Medulla oblongata (tissue), 1 donor: ENCODE measurements at regions not wholly inside any gene's neighbourhood (a gene's known extent, or its start where the extent isn't known, plus 50 kb on each side); places are given as distances from the start of the nearest gene placed in this dataset.
"Not testable (repeated sequence)": the region's sequence is repeated elsewhere in the genome, so short reads cannot be mapped to it uniquely, and the experiment has no call there.

ENCODE experiments used
- DNase-seq: peaks from one replicate; pipeline ENCODE4 v3.0.0-alpha.2; 2015; ENCODE audit errors: extremely low spot score

- no peak for DNase-seq
Measured at GRCh38 chr3:177778633-177779032, 581.4 kb upstream of the TBL1XR1 start.

- peak; percentile 24 for DNase-seq
Measured at GRCh38 chr3:177781686-177782161, 584.4 kb upstream of the TBL1XR1 start.

- DNase-seq: no peak
Measured at GRCh38 chr3:177783338-177783737, 586.1 kb upstream of the TBL1XR1 start.

DNA sequence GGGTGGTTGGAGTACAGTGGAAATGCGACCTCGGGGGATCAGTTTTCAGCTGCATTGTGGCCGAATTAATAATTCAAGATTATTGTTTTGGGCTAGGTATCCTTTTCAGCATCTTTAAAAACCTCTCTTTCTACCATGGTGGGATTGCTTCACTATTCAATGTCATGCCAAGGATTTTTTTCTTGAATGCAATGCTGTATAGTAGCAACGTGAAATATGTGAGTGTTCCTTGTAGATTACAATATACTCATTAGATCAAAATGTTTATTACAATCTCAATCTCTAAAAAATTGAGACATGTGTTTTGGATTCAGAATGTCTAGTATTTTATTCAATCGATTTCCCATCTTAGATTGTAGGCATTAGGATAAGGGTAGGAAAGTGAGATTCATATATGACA is 586.5 kb upstream of the TBL1XR1 start:
- DNase-seq: no peak

- DNase-seq: no peak
Measured at GRCh38 chr3:177787279-177788041, 590.2 kb upstream of the TBL1XR1 start.

DNA sequence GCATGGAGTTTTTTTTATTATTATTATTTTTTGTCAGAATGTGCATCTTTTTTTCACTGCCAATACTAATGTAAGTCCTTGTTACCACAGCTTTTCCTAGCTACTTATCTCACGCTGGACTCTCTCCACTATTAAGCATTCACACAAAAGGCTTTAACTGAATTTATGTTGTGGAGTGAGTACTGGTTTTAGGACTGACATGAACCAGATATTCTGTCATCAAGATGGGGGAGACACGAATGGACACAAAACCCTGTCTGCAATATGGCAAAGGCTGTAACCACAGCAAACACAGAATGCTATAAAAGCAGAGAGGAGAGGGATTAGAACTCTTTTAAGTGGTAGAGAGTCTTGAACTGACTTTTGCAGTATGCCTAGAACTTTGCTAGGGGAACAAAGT is 592.2 kb upstream of the TBL1XR1 start:
- DNase-seq: no peak

GRCh38 chr3:177792311-177793030 is 595.2 kb upstream of the TBL1XR1 start:
- DNase-seq: no peak

DNA sequence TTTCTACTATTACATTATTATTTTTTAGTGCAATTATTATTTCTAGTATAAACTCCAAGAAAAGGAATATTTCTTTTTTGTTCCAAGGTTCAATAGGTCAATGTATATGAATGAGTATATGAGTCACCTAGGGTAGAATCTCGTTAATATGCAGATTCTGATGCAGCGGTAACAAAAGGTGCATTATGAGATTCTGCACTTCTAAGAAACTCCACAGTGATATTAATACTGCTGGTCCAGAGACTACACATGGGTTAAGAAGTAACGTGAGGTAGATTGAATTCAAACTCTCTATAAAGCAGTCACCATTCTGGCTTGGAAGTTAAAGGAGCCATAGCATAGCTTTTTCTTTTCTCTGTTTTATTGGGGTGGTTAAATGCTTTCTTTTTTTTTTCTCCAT is 596.2 kb upstream of the TBL1XR1 start:
- no peak for DNase-seq

DNA sequence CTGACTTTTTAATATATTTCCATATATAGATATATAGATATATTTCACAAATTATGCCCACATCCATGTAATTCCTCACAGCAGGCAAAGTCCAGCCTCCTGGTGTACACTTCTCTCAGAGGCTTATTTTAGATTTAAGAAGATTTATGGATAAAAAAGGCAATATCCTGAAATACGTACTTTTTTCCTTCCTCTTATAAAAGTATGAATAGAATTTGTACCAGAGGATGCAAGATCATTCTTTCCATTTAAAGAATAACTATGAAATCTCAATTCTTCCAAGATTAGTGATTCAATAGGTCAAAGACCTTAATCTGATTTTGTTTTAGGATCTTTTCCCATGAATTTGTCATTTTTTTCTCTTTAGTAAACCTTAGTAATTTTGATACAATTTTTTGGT is 597.9 kb upstream of the TBL1XR1 start:
- DNase-seq: no peak

- DNase-seq: no peak
Measured at GRCh38 chr3:177795859-177796258, 598.6 kb upstream of the TBL1XR1 start.

- DNase-seq: not testable (repeated sequence)
Measured at GRCh38 chr3:177800147-177800546, 602.9 kb upstream of the TBL1XR1 start.

GRCh38 chr3:177800561-177800960 is 603.3 kb upstream of the TBL1XR1 start:
- DNase-seq: no peak

GRCh38 chr3:177802151-177802900 is 605.0 kb upstream of the TBL1XR1 start:
- no peak for DNase-seq

DNA sequence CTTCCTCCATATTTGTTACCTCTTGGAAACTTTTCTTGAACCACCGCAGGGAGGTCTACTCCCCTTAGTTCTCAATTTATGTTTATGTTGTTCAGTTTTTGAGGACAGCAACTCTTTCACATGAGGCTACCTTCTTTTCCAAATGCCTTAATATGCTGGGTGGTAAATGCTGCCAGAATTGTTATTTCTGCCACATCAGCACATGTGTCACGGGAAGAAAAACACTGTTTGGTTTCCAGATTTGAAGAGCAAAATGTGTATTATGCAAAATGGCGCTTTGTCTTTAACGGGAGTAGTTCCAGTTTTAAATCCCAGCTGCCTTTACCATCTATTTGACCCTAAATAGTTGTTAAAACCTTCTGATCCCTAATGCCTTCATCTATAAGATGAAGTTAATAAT is 606.2 kb upstream of the TBL1XR1 start:
- no peak for DNase-seq

GRCh38 chr3:177804032-177804431 is 606.8 kb upstream of the TBL1XR1 start:
- DNase-seq: no peak

GRCh38 chr3:177804646-177805045 is 607.4 kb upstream of the TBL1XR1 start:
- DNase-seq: no peak

- DNase-seq: no peak
Measured at GRCh38 chr3:177807150-177807875, 610.0 kb upstream of the TBL1XR1 start.

- not testable (repeated sequence) for DNase-seq
Measured at GRCh38 chr3:177808928-177809478, 611.7 kb upstream of the TBL1XR1 start.

DNA sequence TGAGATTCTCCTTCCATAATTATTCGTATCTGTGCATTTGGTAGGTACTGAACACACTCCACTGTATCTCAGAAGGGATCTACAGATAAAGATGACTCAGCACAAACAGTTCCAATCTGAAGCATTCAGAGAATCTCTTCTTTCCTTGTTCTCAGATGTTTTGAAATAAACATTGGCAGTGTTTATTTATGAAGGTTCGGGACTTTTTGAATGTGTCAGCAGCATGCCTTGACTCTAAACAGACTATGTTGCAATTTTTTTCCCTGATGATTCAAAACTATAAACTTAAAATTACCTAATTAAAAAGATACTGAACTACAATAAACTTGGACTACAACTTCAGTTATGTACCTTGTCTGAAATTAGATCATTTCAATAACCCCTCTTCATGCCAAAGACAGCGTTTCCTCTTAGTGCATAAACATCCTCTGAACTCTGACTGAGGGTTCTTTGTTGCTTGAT is 612.9 kb upstream of the TBL1XR1 start:
- DNase-seq: no peak

DNA sequence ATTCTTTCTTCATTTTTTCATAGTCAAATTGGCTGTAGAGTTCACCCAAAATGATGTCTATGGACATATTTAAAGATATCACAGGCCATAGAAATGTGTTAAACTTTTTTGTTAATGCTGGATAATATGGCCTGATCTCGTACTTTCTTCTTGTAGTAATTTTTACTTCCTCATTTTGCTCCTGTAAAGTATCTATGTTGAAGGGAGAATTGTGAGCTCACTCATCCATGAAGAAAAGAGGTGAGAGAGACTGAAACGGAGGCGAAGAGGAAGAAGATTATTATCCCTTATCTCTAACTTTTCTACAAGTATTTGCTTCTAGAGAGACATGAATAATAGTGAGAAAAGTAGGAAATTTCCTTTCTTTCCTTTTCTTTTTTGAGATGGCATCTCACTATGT is 613.8 kb upstream of the TBL1XR1 start:
- no peak for DNase-seq

DNA sequence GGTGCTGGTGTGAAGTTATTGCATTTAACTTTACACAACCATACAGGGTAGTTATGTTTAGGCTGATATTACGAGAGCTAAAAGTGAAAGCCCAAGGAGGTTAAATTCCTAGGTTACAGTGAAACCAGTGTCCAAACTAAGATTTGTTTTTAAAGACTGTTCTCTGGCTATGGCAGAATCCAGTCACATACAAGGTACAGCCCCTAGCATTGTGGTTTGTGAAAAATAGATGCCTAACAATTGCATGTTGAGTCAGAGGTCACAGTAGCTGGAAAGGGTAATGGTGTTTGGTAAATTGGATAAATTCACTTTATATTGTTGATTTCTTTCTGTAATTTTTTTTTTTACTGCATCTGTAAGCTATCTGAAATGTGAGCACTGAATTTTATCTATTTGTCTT is 614.6 kb upstream of the TBL1XR1 start:
- DNase-seq: no peak
